ENCODE measurements at regions not wholly inside any gene's neighbourhood (a gene's known extent, or its start where the extent isn't known, plus 50 kb on each side); places are given as distances from the start of the nearest gene placed in this dataset.

GRCh38 chr6:33944686-33945411 lies 141.0 kb upstream of the MLN start:
- TF ChIP-seq, protein P1, sequence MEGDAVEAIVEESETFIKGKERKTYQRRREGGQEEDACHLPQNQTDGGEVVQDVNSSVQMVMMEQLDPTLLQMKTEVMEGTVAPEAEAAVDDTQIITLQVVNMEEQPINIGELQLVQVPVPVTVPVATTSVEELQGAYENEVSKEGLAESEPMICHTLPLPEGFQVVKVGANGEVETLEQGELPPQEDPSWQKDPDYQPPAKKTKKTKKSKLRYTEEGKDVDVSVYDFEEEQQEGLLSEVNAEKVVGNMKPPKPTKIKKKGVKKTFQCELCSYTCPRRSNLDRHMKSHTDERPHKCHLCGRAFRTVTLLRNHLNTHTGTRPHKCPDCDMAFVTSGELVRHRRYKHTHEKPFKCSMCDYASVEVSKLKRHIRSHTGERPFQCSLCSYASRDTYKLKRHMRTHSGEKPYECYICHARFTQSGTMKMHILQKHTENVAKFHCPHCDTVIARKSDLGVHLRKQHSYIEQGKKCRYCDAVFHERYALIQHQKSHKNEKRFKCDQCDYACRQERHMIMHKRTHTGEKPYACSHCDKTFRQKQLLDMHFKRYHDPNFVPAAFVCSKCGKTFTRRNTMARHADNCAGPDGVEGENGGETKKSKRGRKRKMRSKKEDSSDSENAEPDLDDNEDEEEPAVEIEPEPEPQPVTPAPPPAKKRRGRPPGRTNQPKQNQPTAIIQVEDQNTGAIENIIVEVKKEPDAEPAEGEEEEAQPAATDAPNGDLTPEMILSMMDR (IDR thresholded peaks at IDR 0.05; ENCODE audit: borderline replicate concordance, extremely low read depth, low read length, poor library complexity, severe bottlenecking) = no peak
- TF ChIP-seq EZH2 (IDR thresholded peaks at IDR 0.05; ENCODE audit: borderline replicate concordance, low read depth, low read length, severe bottlenecking) = no peak

Measured in DND-41 (cell line).